ENCODE measurements at regions not wholly inside any gene's neighbourhood (a gene's known extent, or its start where the extent isn't known, plus 50 kb on each side); places are given as distances from the start of the nearest gene placed in this dataset.
A peak's percentile ranks its signal among the peaks of the same experiment; 100 is the strongest.
"Not testable (repeated sequence)": the region's sequence is repeated elsewhere in the genome, so short reads cannot be mapped to it uniquely, and the experiment has no call there.

DNA sequence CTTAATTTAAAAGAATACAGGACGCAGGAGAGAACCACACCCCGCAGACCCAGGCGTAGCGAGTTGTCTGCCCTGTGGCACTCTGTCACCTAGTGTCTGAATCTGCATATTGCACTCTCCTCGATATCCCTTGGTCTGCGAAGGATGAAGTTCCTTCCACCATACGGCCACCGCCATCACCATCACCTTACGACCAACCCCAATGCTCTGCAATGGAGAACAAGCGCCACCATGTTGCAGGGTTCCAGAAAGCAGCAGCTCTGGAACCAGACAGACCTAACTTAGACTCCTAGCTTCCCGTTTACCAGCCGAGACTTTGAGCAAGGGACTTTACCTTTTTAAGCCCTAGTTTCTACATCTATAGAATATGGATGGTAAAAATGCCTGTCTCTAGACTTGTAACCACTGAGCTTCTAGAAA lies 77.4 kb upstream of the DMRT1 start:
- 39 to 43% methylated on average over 12 of the region's 12 CpGs for WGBS, 2 donors
- H3K4me1 ChIP-seq (ENCODE audit: control insufficient read depth in 2 of 2, insufficient read depth in 2 of 2, low read length in 1 of 2) = peaks cover 0 to 6% of the 10 kb centered on the region in 2 donors
- peak overlapping the region in 1 of 2 donors; percentile 52 for H3K27ac ChIP-seq (ENCODE audit: low read depth in 2 of 2, low read length in 1 of 2)
- no peak overlapping the region for H3K4me3 ChIP-seq (ENCODE audit: low read depth in 1 of 2, low read length in 2 of 2)
- no peaks in the 10 kb centered on the region for H3K27me3 ChIP-seq (ENCODE audit: control insufficient read depth in 1 of 2, insufficient read depth in 2 of 2, low read length in 2 of 2)
- no peaks in the 10 kb centered on the region for H3K36me3 ChIP-seq (ENCODE audit: control insufficient read depth in 2 of 2, insufficient read depth in 2 of 2, low read length in 1 of 2)
- H3K9me3 ChIP-seq (ENCODE audit: control insufficient read depth in 2 of 2, insufficient read depth in 1 of 2, low read depth in 1 of 2, low read length in 1 of 2) = no peaks in the 10 kb centered on the region

DNA sequence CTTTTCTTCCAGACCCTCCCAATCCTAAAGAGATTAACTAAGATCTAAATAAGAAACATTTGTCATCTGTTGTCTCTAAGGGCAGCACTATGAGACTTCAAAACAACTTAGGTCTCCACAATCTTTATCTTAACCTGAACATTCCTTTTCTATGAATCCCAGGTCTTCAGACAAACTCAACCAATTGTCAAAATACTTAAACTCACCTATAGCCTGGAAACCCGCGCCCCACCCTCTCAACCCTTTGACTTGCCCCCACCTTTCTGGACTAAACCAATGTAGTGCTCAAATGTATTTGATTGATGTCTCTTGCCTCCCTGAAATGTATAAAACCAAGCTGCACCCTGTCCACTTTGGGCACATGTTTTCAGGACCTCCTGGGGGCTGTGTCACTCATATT lies 76.5 kb upstream of the DMRT1 start:
- no peaks in the 10 kb centered on the region for H3K9me3 ChIP-seq (ENCODE audit: control insufficient read depth in 2 of 2, insufficient read depth in 1 of 2, low read depth in 1 of 2, low read length in 1 of 2)
- 90 to 92% methylated on average over 2 of the region's 2 CpGs for WGBS, 2 donors
- no peak overlapping the region for H3K4me3 ChIP-seq (ENCODE audit: low read depth in 1 of 2, low read length in 2 of 2)
- H3K36me3 ChIP-seq (ENCODE audit: control insufficient read depth in 2 of 2, insufficient read depth in 2 of 2, low read length in 1 of 2) = no peaks in the 10 kb centered on the region
- H3K27me3 ChIP-seq (ENCODE audit: control insufficient read depth in 1 of 2, insufficient read depth in 2 of 2, low read length in 2 of 2) = no peaks in the 10 kb centered on the region
- H3K4me1 ChIP-seq (ENCODE audit: control insufficient read depth in 2 of 2, insufficient read depth in 2 of 2, low read length in 1 of 2) = peaks cover 0 to 6% of the 10 kb centered on the region in 2 donors
- H3K27ac ChIP-seq (ENCODE audit: low read depth in 2 of 2, low read length in 1 of 2) = no peak overlapping the region

DNA sequence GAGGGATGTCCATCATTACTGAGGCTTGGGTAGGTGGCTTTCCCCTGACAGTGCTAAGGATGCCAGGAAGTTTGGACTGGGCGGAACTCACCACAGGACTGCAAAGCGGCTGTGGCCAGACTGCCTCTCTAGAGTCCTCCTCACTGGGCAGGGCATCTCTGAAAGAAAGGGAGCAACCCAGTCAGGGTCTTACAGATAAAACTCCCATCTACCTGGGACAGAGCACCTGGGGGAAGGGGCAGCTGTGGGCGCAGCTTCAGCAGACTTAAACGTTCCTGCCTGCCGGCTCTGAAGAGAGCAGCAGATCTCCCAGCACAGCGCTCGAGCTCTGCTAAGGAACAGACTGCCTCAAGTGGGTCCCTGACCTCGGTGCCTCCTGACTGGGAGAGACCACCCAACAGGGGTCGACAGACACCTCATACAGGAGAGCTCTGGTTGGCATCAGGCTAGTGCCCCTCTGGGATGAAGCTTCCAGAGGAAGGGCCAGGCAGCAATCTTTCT lies 74.4 kb upstream of the DMRT1 start:
- H3K36me3 ChIP-seq (ENCODE audit: control insufficient read depth in 2 of 2, insufficient read depth in 2 of 2, low read length in 1 of 2); H3K9me3 ChIP-seq (ENCODE audit: control insufficient read depth in 2 of 2, insufficient read depth in 1 of 2, low read depth in 1 of 2, low read length in 1 of 2); H3K27me3 ChIP-seq (ENCODE audit: control insufficient read depth in 1 of 2, insufficient read depth in 2 of 2, low read length in 2 of 2); H3K27ac ChIP-seq (ENCODE audit: low read depth in 2 of 2, low read length in 1 of 2); H3K4me1 ChIP-seq (ENCODE audit: control insufficient read depth in 2 of 2, insufficient read depth in 2 of 2, low read length in 1 of 2); H3K4me3 ChIP-seq (ENCODE audit: low read depth in 1 of 2, low read length in 2 of 2): not testable (repeated sequence)
- WGBS, 2 donors = 93 to 95% methylated on average over 9 of the region's 9 CpGs

DNA sequence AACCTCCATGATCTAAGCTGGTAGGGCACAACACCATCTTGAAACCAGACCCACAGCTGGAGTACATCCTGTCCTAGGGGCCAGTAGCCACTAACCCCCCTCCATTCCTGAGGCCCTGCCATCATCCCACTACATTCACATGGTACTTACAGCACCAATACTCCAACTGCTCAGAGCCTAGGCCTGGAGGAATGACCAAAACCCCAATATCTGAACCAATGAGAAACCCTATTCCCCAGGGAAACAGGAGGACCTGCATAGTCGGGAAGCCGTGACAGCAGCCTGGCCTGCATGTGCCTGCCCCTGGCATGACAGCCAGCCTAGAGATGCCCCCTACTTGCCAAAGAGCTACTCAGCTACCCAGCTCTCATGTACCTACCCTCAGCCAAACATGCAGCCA lies 65.4 kb upstream of the DMRT1 start:
- no peak overlapping the region for H3K27ac ChIP-seq (ENCODE audit: low read depth in 2 of 2, low read length in 1 of 2)
- H3K4me3 ChIP-seq (ENCODE audit: low read depth in 1 of 2, low read length in 2 of 2) = no peak overlapping the region
- H3K27me3 ChIP-seq (ENCODE audit: control insufficient read depth in 1 of 2, insufficient read depth in 2 of 2, low read length in 2 of 2) = no peaks in the 10 kb centered on the region
- H3K36me3 ChIP-seq (ENCODE audit: control insufficient read depth in 2 of 2, insufficient read depth in 2 of 2, low read length in 1 of 2) = no peaks in the 10 kb centered on the region
- H3K4me1 ChIP-seq (ENCODE audit: control insufficient read depth in 2 of 2, insufficient read depth in 2 of 2, low read length in 1 of 2) = no peaks in the 10 kb centered on the region
- H3K9me3 ChIP-seq (ENCODE audit: control insufficient read depth in 2 of 2, insufficient read depth in 1 of 2, low read depth in 1 of 2, low read length in 1 of 2) = peaks cover 0 to 4% of the 10 kb centered on the region in 2 donors
- 46 to 71% methylated on average over 2 of the region's 2 CpGs for WGBS, 2 donors

DNA sequence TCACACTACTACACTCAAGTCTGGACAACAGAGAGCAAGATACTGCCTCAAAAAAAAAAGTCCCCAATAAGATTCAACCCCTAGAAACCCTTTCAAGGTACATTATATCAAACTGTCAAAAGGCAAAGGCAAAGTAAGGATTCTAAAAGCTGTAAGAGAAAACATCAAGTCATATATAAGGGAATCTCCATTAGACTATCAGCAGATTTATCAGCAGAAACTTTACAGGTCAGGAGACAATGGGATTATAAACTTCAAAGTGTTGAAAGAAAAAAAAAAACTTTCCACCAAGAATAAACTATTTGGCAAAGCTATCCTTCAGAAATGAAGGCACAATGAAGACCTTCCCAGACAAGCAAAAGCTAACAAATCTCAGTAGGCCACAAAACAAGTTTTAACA lies 63.5 kb upstream of the DMRT1 start:
- Histone ChIP-seq H3K36me3 (ENCODE audit: control insufficient read depth in 2 of 2, insufficient read depth in 2 of 2, low read length in 1 of 2) (no peaks in the 10 kb centered on the region), H3K27ac (ENCODE audit: low read depth in 2 of 2, low read length in 1 of 2) (no peak overlapping the region), H3K4me1 (ENCODE audit: control insufficient read depth in 2 of 2, insufficient read depth in 2 of 2, low read length in 1 of 2) (no peaks in the 10 kb centered on the region), H3K9me3 (ENCODE audit: control insufficient read depth in 2 of 2, insufficient read depth in 1 of 2, low read depth in 1 of 2, low read length in 1 of 2) (peaks cover 0 to 4% of the 10 kb centered on the region in 2 donors), H3K27me3 (ENCODE audit: control insufficient read depth in 1 of 2, insufficient read depth in 2 of 2, low read length in 2 of 2) (no peaks in the 10 kb centered on the region), H3K4me3 (ENCODE audit: low read depth in 1 of 2, low read length in 2 of 2) (no peak overlapping the region)

DNA sequence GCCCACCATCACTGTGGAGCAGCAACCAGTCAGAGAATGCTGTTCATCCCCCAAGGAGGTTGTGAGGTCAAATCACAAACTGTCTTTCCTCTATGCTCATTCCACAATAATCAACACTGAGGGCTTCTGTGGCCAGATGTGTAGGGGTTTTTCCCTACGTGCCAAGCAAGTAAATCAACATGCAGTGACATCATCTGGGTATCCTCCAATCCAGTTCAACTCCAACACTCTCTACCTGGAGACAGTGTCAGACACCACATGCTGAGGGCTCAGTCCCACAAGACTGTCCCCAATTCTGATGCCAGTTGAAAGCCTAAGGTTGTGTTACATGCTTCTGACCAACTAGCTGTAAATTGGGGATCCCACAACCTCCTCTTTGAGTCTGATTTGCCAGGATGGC lies 57.3 kb upstream of the DMRT1 start:
- Histone ChIP-seq H3K4me1 (ENCODE audit: control insufficient read depth in 2 of 2, insufficient read depth in 2 of 2, low read length in 1 of 2) (no peaks in the 10 kb centered on the region), H3K27me3 (ENCODE audit: control insufficient read depth in 1 of 2, insufficient read depth in 2 of 2, low read length in 2 of 2) (no peaks in the 10 kb centered on the region), H3K4me3 (ENCODE audit: low read depth in 1 of 2, low read length in 2 of 2) (no peak overlapping the region), H3K9me3 (ENCODE audit: control insufficient read depth in 2 of 2, insufficient read depth in 1 of 2, low read depth in 1 of 2, low read length in 1 of 2) (no peaks in the 10 kb centered on the region), H3K36me3 (ENCODE audit: control insufficient read depth in 2 of 2, insufficient read depth in 2 of 2, low read length in 1 of 2) (no peaks in the 10 kb centered on the region), H3K27ac (ENCODE audit: low read depth in 2 of 2, low read length in 1 of 2) (no peak overlapping the region)
- 71 to 76% methylated on average over 1 of the region's 1 CpG for WGBS, 2 donors

DNA sequence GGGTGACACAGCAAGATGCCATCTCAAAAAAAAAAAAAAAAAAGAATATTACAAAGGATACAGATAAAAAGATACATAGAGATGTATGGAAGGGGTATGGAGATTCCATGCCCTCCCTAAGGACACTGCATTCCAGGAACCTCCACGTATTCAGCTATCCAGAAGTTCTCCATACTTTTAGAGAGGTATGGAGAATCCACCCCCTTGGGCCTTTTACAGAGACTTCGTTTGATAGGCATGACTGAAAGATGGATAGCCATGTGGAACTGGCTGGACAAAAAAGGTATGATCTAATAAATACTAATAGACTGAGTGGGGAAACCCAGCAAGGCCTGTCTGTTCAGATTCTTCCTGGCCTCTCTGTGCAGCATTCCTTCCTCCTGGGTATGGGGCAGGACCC lies 56.6 kb upstream of the DMRT1 start:
- Histone ChIP-seq H3K36me3 (ENCODE audit: control insufficient read depth in 2 of 2, insufficient read depth in 2 of 2, low read length in 1 of 2) (no peaks in the 10 kb centered on the region), H3K4me1 (ENCODE audit: control insufficient read depth in 2 of 2, insufficient read depth in 2 of 2, low read length in 1 of 2) (no peaks in the 10 kb centered on the region), H3K27me3 (ENCODE audit: control insufficient read depth in 1 of 2, insufficient read depth in 2 of 2, low read length in 2 of 2) (no peaks in the 10 kb centered on the region), H3K9me3 (ENCODE audit: control insufficient read depth in 2 of 2, insufficient read depth in 1 of 2, low read depth in 1 of 2, low read length in 1 of 2) (no peaks in the 10 kb centered on the region), H3K4me3 (ENCODE audit: low read depth in 1 of 2, low read length in 2 of 2) (no peak overlapping the region), H3K27ac (ENCODE audit: low read depth in 2 of 2, low read length in 1 of 2) (no peak overlapping the region)
- WGBS, 2 donors = 64 to 69% methylated on average over 2 of the region's 2 CpGs

DNA sequence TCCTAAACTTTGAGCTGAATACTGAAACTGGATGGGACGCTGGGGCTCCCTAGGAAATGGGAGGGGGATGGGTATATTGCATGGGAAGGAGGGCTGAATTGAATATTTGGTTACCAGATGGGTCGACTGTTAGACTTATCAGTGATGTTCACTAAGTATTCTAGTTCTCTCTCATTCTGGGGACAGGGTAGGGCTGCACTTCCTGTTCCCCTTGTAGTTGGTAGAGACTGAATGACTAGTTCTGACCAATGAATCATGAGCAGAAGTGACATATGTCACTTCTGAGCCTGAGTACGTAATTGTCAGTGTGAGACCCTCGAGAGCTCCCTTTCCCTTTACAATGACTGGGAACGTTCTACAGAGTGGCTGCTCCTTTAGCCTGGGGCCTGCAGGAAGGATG lies 55.5 kb upstream of the DMRT1 start:
- Histone ChIP-seq H3K27ac (ENCODE audit: low read depth in 2 of 2, low read length in 1 of 2) (no peak overlapping the region), H3K4me3 (ENCODE audit: low read depth in 1 of 2, low read length in 2 of 2) (no peak overlapping the region), H3K4me1 (ENCODE audit: control insufficient read depth in 2 of 2, insufficient read depth in 2 of 2, low read length in 1 of 2) (no peaks in the 10 kb centered on the region), H3K27me3 (ENCODE audit: control insufficient read depth in 1 of 2, insufficient read depth in 2 of 2, low read length in 2 of 2) (no peaks in the 10 kb centered on the region), H3K9me3 (ENCODE audit: control insufficient read depth in 2 of 2, insufficient read depth in 1 of 2, low read depth in 1 of 2, low read length in 1 of 2) (no peaks in the 10 kb centered on the region), H3K36me3 (ENCODE audit: control insufficient read depth in 2 of 2, insufficient read depth in 2 of 2, low read length in 1 of 2) (no peaks in the 10 kb centered on the region)
- 67 to 74% methylated on average over 5 of the region's 5 CpGs for WGBS, 2 donors

DNA sequence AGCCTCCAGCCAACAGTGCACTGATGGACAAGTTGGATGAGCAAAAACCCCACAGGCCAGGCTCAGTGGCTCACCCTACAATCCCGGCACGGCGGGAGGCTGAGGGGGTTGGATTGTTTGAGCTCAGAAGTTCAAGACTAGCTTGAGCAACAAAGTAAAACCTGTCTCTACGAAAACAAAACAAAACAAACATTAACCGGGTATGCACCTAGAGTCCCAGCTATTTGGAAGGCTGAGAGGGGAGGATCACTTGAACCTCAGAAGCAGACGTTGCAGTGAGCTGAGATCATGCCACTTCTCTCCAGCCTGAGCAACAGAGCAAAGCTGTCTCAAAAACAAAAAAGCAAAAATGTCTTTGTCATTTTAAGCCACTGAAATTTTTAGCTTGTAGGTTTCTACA lies 55.1 kb upstream of the DMRT1 start:
- H3K4me3 ChIP-seq (ENCODE audit: low read depth in 1 of 2, low read length in 2 of 2) = no peak overlapping the region
- no peaks in the 10 kb centered on the region for H3K27me3 ChIP-seq (ENCODE audit: control insufficient read depth in 1 of 2, insufficient read depth in 2 of 2, low read length in 2 of 2)
- no peaks in the 10 kb centered on the region for H3K4me1 ChIP-seq (ENCODE audit: control insufficient read depth in 2 of 2, insufficient read depth in 2 of 2, low read length in 1 of 2)
- H3K9me3 ChIP-seq (ENCODE audit: control insufficient read depth in 2 of 2, insufficient read depth in 1 of 2, low read depth in 1 of 2, low read length in 1 of 2) = no peaks in the 10 kb centered on the region
- H3K36me3 ChIP-seq (ENCODE audit: control insufficient read depth in 2 of 2, insufficient read depth in 2 of 2, low read length in 1 of 2) = no peaks in the 10 kb centered on the region
- H3K27ac ChIP-seq (ENCODE audit: low read depth in 2 of 2, low read length in 1 of 2) = no peak overlapping the region
- 64 to 67% methylated on average over 6 of the region's 6 CpGs for WGBS, 2 donors

DNA sequence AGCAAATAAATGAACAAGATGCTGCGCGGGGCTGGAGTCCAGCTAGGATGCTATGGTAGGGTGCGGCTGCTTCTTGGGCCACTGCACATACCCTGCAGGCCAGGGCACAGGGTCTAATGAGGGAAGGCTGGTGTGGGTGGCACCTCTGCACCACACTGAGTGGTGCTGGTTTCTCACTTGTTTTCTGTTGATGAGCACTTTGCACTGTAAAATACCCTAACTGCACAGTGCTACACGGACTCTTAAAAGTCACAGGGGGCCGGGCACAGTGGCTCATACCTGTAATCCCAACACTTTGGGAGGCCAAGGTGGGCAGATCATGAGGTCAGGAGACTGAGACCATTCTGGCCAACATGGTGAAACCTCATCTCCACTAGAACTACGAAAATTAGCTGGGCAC lies 52.7 kb upstream of the DMRT1 start:
- no peaks in the 10 kb centered on the region for H3K27me3 ChIP-seq (ENCODE audit: control insufficient read depth in 1 of 2, insufficient read depth in 2 of 2, low read length in 2 of 2)
- WGBS, 2 donors = 94 to 95% methylated on average over 6 of the region's 6 CpGs
- no peaks in the 10 kb centered on the region for H3K4me1 ChIP-seq (ENCODE audit: control insufficient read depth in 2 of 2, insufficient read depth in 2 of 2, low read length in 1 of 2)
- no peak overlapping the region for H3K27ac ChIP-seq (ENCODE audit: low read depth in 2 of 2, low read length in 1 of 2)
- no peaks in the 10 kb centered on the region for H3K9me3 ChIP-seq (ENCODE audit: control insufficient read depth in 2 of 2, insufficient read depth in 1 of 2, low read depth in 1 of 2, low read length in 1 of 2)
- H3K36me3 ChIP-seq (ENCODE audit: control insufficient read depth in 2 of 2, insufficient read depth in 2 of 2, low read length in 1 of 2) = no peaks in the 10 kb centered on the region
- no peak overlapping the region for H3K4me3 ChIP-seq (ENCODE audit: low read depth in 1 of 2, low read length in 2 of 2)

Measured in esophagus (tissue), 2 donors.